ENCODE measurements at regions not wholly inside any gene's neighbourhood (a gene's known extent, or its start where the extent isn't known, plus 50 kb on each side); places are given as distances from the start of the nearest gene placed in this dataset.

GRCh38 chr2:223147431-223147830 lies 95.4 kb downstream of the KCNE4 start:
- DNase-seq (ENCODE audit: low spot score) = no peak
- H3K27ac ChIP-seq = no peak overlapping the region
- no peak for TF ChIP-seq CTCF (conservative IDR thresholded peaks at IDR 0.05; ENCODE audit: low read depth)
- CTCF ChIA-PET = no interaction called here
- POLR2A ChIA-PET (ENCODE audit: low non-redundant PET) = no interaction called here

GRCh38 chr2:223148516-223148915 lies 96.5 kb downstream of the KCNE4 start:
- H3K27ac ChIP-seq = no peak overlapping the region
- no peak for DNase-seq (ENCODE audit: low spot score)
- POLR2A ChIA-PET (ENCODE audit: low non-redundant PET) = no interaction called here
- CTCF ChIA-PET = no interaction called here
- no peak for TF ChIP-seq CTCF (conservative IDR thresholded peaks at IDR 0.05; ENCODE audit: low read depth)

- no peak for DNase-seq (ENCODE audit: low spot score)
- CTCF ChIA-PET = no interaction called here
- POLR2A ChIA-PET (ENCODE audit: low non-redundant PET) = no interaction called here
- no peak for TF ChIP-seq CTCF (conservative IDR thresholded peaks at IDR 0.05; ENCODE audit: low read depth)
- H3K27ac ChIP-seq = no peak overlapping the region
These were observed 104.0 kb downstream of the KCNE4 start for GRCh38 chr2:223155956-223156355.

- CTCF ChIA-PET = interaction anchor here (0.6 kb wide), 1 partner anchor 318 kb away, joined by 3 read pairs; no protein-coding TSS in a partner anchor
- POLR2A ChIA-PET (ENCODE audit: low non-redundant PET) = no interaction called here
- H3K27ac ChIP-seq = no peak overlapping the region
- no peak for TF ChIP-seq CTCF (conservative IDR thresholded peaks at IDR 0.05; ENCODE audit: low read depth)
- DNase-seq (ENCODE audit: low spot score) = no peak
These were observed 110.0 kb downstream of the KCNE4 start for GRCh38 chr2:223161873-223162458.

- POLR2A ChIA-PET (ENCODE audit: low non-redundant PET) = no interaction called here
- DNase-seq (ENCODE audit: low spot score) = no peak
- no peak for TF ChIP-seq CTCF (conservative IDR thresholded peaks at IDR 0.05; ENCODE audit: low read depth)
- H3K27ac ChIP-seq = no peak overlapping the region
- CTCF ChIA-PET = no interaction called here
These were observed 113.6 kb downstream of the KCNE4 start for GRCh38 chr2:223165423-223166214.

GRCh38 chr2:223166215-223166493 lies 114.2 kb downstream of the KCNE4 start:
- no peak for TF ChIP-seq CTCF (conservative IDR thresholded peaks at IDR 0.05; ENCODE audit: low read depth)
- DNase-seq (ENCODE audit: low spot score) = no peak
- POLR2A ChIA-PET (ENCODE audit: low non-redundant PET) = no interaction called here
- CTCF ChIA-PET = no interaction called here
- H3K27ac ChIP-seq = no peak overlapping the region

Data from RWPE1 (cell line).